Suprapubic skin (tissue), 4 donors: ENCODE measurements at regions not wholly inside any gene's neighbourhood (a gene's known extent, or its start where the extent isn't known, plus 50 kb on each side); places are given as distances from the start of the nearest gene placed in this dataset.
"Not testable (repeated sequence)": the region's sequence is repeated elsewhere in the genome, so short reads cannot be mapped to it uniquely, and the experiment has no call there.

Experiments
- DNase-seq, 2 donors: peaks; one replicate each; pipeline ENCODE4 v3.0.0-alpha.2; 2019; ENCODE audit warnings: low spot score in 2 of 2
- H3K27ac ChIP-seq: fragments of 200-600 bp; sonication (generic); one replicate; pipeline ENCODE4 v1.5.1; 2019
- H3K27me3 ChIP-seq: fragments of 200-600 bp; sonication (generic); one replicate; pipeline ENCODE4 v1.5.1; 2019
- H3K36me3 ChIP-seq: fragments of 200-600 bp; sonication (generic); one replicate; pipeline ENCODE4 v1.5.1; 2019
- H3K4me1 ChIP-seq: fragments of 200-600 bp; sonication (generic); one replicate; pipeline ENCODE4 v1.5.1; 2019
- H3K4me3 ChIP-seq: fragments of 200-600 bp; sonication (generic); one replicate; pipeline ENCODE4 v1.5.1; 2019; ENCODE audit warnings: mild to moderate bottlenecking
- H3K9me3 ChIP-seq: fragments of 200-600 bp; sonication (generic); one replicate; pipeline ENCODE4 v1.5.1; 2019
- EP300 ChIP-seq: sonication (generic); formaldehyde crosslinking; IDR thresholded peaks from one replicate; pipeline ENCODE4 v1.6.1; 2017; ENCODE audit warnings: antibody characterized with exemption
- POLR2A ChIP-seq, 2 donors: fragments of 450-650 bp; IDR thresholded peaks; one replicate each; pipeline ENCODE4 v1.6.1; 2017; ENCODE audit warnings: antibody characterized with exemption in 2 of 2, mild to moderate bottlenecking in 2 of 2, moderate library complexity in 2 of 2
- POLR2AphosphoS5 ChIP-seq, 3 donors: sonication (generic); formaldehyde crosslinking; IDR thresholded peaks; one replicate each; pipeline ENCODE4 v1.6.1; 2017; ENCODE audit warnings: antibody characterized with exemption in 3 of 3
- WGBS: methylation state at CpG from one replicate; pipeline ENCODE4 v1.1.5; 2018; 5-methylcytosine and 5-hydroxymethylcytosine counted together
- TF ChIP-seq, protein P1 (sequence below), 2 donors: fragments of 200-600 bp in 1 of 2; fragments of 450-650 bp in 1 of 2; sonication (generic) in 1 of 2; IDR thresholded peaks; one replicate each; pipeline ENCODE4 v1.5.1; 2016 to 2019; ENCODE audit warnings: antibody characterized with exemption in 2 of 2, mild to moderate bottlenecking in 1 of 2, moderate library complexity in 1 of 2

DNA sequence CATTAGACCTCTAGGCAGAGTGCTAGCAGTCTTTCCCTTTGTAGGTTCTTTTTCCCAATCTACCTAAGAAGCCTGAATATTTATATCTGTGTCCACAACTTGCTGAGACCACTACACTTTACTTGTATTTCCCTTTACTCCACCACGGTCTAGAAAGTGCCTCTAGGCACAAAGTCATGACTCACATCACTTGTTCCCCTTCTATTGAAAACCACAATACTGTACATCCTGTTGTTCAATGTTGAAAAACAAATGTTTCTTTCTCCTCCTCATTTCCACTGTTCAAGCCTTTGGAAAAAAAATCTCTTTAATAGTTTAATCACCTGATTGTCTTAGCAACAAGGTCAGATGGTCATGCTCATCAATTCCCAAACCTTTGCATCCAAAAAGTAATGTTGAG, 326.7 kb downstream of the GUCY2F start:
- Histone ChIP-seq H3K4me3 (no peak overlapping the region), H3K4me1 (no peaks in the 10 kb centered on the region), H3K9me3 (no peaks in the 10 kb centered on the region), H3K27ac (no peak overlapping the region), H3K36me3 (no peaks in the 10 kb centered on the region), H3K27me3 (no peaks in the 10 kb centered on the region)
- DNase-seq: no peak
- WGBS: 50% methylated on average over 1 of the region's 1 CpG
- TF ChIP-seq POLR2AphosphoS5 (IDR thresholded peaks at IDR 0.05): no peak
- TF ChIP-seq, protein P1, sequence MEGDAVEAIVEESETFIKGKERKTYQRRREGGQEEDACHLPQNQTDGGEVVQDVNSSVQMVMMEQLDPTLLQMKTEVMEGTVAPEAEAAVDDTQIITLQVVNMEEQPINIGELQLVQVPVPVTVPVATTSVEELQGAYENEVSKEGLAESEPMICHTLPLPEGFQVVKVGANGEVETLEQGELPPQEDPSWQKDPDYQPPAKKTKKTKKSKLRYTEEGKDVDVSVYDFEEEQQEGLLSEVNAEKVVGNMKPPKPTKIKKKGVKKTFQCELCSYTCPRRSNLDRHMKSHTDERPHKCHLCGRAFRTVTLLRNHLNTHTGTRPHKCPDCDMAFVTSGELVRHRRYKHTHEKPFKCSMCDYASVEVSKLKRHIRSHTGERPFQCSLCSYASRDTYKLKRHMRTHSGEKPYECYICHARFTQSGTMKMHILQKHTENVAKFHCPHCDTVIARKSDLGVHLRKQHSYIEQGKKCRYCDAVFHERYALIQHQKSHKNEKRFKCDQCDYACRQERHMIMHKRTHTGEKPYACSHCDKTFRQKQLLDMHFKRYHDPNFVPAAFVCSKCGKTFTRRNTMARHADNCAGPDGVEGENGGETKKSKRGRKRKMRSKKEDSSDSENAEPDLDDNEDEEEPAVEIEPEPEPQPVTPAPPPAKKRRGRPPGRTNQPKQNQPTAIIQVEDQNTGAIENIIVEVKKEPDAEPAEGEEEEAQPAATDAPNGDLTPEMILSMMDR (IDR thresholded peaks at IDR 0.05): no peak
- no peak for TF ChIP-seq EP300
- no peak for TF ChIP-seq POLR2A (IDR thresholded peaks at IDR 0.05)

DNA sequence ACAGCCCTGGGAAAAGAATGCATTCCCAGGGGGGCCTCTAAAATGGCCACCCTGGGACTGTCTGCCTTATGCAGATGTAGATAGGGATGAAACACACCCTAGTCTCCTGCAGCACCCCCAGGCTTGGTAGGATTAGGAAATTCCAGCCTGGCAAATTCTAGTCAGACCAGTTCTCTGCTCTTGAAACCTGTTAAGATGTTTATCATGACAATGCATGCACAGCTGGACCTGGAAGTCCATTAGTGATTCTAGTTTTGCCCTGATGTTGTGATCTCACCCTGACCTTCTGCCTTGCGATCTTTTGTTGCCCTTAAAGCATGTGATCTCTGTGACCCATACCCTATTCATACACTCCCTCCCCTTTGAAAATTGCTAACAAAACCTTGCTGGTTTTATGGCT, 337.7 kb downstream of the GUCY2F start:
- not testable (repeated sequence) for H3K27me3 ChIP-seq, H3K27ac ChIP-seq, DNase-seq, H3K4me3 ChIP-seq, H3K36me3 ChIP-seq, H3K4me1 ChIP-seq, H3K9me3 ChIP-seq
- 77% methylated on average over 1 of the region's 1 CpG for WGBS

DNA sequence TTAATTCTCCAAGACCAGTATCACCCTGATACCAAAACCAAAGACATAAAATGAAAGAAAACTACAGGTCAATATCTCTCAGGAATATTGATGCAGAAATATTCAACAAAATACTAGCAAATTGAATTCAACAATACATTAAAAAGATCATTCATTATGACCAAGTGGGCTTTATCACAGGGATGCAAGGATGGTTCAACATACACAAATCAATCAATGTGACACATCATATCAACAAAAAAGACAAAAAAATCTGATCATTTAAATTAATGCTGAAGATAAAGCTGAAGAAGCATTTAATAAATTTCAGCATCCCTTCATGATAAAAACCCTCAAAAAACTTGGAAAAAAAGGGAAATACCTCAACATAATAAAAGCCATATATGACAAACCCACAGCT, 341.4 kb downstream of the GUCY2F start:
- H3K9me3 ChIP-seq: no peaks in the 10 kb centered on the region
- H3K4me3 ChIP-seq: no peak overlapping the region
- no peak for DNase-seq
- H3K4me1 ChIP-seq: no peaks in the 10 kb centered on the region
- H3K27ac ChIP-seq: no peak overlapping the region
- TF ChIP-seq EP300: no peak
- no peak for TF ChIP-seq POLR2AphosphoS5 (IDR thresholded peaks at IDR 0.05)
- TF ChIP-seq, protein P1 (IDR thresholded peaks at IDR 0.05): no peak
- no peak for TF ChIP-seq POLR2A (IDR thresholded peaks at IDR 0.05)
- H3K27me3 ChIP-seq: no peaks in the 10 kb centered on the region
- H3K36me3 ChIP-seq: no peaks in the 10 kb centered on the region

DNA sequence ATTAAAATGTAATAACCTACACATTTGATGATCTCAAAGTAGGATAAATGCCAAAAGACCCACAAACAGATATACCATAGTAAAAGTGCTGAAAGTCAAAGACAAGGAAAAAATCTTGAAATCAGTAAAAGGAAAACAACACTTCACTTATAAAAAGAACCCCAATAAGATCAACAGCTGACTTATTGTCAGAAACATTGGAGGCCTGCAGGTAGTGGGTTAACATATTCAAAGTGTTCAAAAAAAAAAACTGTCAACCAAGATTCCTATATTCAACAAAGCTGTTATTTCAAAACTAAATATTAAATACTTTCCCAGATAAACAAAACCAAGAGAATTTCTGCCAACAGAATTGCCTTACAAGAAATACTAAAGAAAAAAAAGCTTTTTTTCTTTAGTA, 347.1 kb downstream of the GUCY2F start:
- no peak overlapping the region for H3K4me3 ChIP-seq
- H3K27me3 ChIP-seq: no peaks in the 10 kb centered on the region
- H3K9me3 ChIP-seq: no peaks in the 10 kb centered on the region
- H3K36me3 ChIP-seq: no peaks in the 10 kb centered on the region
- DNase-seq: no peak
- TF ChIP-seq POLR2A (IDR thresholded peaks at IDR 0.05) (no peak), POLR2AphosphoS5 (IDR thresholded peaks at IDR 0.05) (no peak), EP300 (no peak)
- TF ChIP-seq, protein P1 (IDR thresholded peaks at IDR 0.05): no peak
- H3K27ac ChIP-seq: no peak overlapping the region
- H3K4me1 ChIP-seq: no peaks in the 10 kb centered on the region

DNA sequence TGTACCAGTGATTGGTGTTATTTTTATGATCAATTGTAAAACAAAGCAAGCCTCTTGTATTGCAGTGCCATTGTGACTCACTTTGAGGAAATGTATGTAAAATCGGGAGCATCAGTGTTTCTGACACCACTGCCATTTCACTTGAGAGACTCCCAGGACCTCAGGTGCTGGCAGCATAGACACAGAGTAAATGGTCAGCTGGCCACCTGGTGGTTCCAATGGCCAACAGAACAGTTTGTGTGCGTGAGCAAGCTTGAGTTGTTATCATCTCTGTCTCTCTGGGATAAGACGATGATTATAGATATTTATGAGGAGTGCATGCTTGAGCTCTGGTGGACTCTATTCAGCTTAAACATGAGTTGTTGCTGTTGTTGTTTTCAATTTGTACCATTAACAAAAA, 356.6 kb downstream of the GUCY2F start:
- H3K36me3 ChIP-seq: no peaks in the 10 kb centered on the region
- H3K27ac ChIP-seq: no peak overlapping the region
- H3K9me3 ChIP-seq: no peaks in the 10 kb centered on the region
- TF ChIP-seq, protein P1 (IDR thresholded peaks at IDR 0.05): no peak
- no peak for TF ChIP-seq POLR2A (IDR thresholded peaks at IDR 0.05)
- DNase-seq: no peak
- 77% methylated on average over 3 of the region's 3 CpGs for WGBS
- H3K27me3 ChIP-seq: no peaks in the 10 kb centered on the region
- H3K4me1 ChIP-seq: no peaks in the 10 kb centered on the region
- no peak overlapping the region for H3K4me3 ChIP-seq

DNA sequence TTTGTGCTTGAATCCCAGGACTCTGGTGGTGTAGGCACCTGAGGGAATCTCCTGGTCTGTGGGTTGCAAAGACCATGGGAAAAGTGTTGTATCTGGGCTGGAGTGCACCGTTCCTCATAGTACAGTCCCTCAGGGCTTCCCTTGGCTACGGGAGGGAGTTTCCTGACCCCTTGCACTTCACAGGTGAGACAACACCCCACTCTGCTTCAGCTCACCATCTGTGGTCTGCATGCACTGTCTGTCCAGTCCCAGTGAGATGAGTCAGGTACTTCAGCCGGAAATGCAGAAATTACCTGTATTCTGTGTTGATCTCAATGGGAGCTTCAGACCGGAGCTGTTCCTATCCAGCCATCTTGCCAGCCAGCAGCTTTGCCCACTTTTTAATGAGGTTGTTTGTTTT, 353.0 kb upstream of the IRS4 start:
- 75% methylated on average over 4 of the region's 4 CpGs for WGBS
- no peak for TF ChIP-seq EP300
- TF ChIP-seq POLR2A (IDR thresholded peaks at IDR 0.05): no peak
- no peak for TF ChIP-seq POLR2AphosphoS5 (IDR thresholded peaks at IDR 0.05)
- TF ChIP-seq, protein P1 (IDR thresholded peaks at IDR 0.05): no peak
- H3K27me3 ChIP-seq: no peaks in the 10 kb centered on the region

More for the DNA sequence above, 353.0 kb upstream of the IRS4 start:
- H3K9me3 ChIP-seq: no peaks in the 10 kb centered on the region
- no peaks in the 10 kb centered on the region for H3K36me3 ChIP-seq
- no peak overlapping the region for H3K4me3 ChIP-seq
- DNase-seq: no peak
- H3K27ac ChIP-seq: no peak overlapping the region
- no peaks in the 10 kb centered on the region for H3K4me1 ChIP-seq
